Lung microvascular endothelial cell (primary cell): ENCODE measurements at regions not wholly inside any gene's neighbourhood (a gene's known extent, or its start where the extent isn't known, plus 50 kb on each side); places are given as distances from the start of the nearest gene placed in this dataset.

ENCODE experiments used
- DNase-seq, 2 donors: peaks; one replicate each; pipeline versions ENCODE4 v3.0.0 to v3.0.0-alpha.2; 2010; ENCODE audit warnings: low read depth in 2 of 2

DNA sequence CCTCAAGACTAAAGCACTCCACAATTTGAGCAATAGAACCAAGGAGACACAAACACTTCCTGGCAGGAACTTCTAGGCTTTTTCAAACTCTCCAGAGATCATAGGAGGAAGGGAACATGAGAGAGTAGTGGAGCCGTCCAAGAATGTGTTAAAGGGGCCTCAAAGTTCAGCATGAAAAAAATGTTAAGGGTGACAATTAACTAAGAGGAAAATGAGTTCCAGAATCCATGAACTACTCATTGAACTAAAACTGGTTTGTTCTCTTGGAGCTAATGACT, 122.0 kb downstream of the WIF1 start:
- DNase-seq = no peak
